Hepatocyte (in vitro differentiated cells): ENCODE measurements at regions not wholly inside any gene's neighbourhood (a gene's known extent, or its start where the extent isn't known, plus 50 kb on each side); places are given as distances from the start of the nearest gene placed in this dataset.

Experiments used
- CTCF ChIP-seq: fragments of 200-600 bp; sonication (generic); IDR thresholded peaks from 2 replicates; pipeline ENCODE4 v1.5.1; 2016; ENCODE audit warnings: antibody characterized with exemption, mild to moderate bottlenecking; ENCODE audit not compliant: poor library complexity
- EZH2 ChIP-seq: fragments of 200-600 bp; sonication (generic); IDR thresholded peaks from 2 replicates; pipeline ENCODE4 v1.6.1; 2016; ENCODE audit warnings: antibody characterized with exemption, mild to moderate bottlenecking, borderline replicate concordance

- TF ChIP-seq EZH2 (no peak), CTCF (no peak)
These were observed 646.6 kb downstream of the ANKRD50 start for GRCh38 chr4:124065936-124066335.
